Choroid plexus epithelial cell (primary cell): ENCODE measurements at regions not wholly inside any gene's neighbourhood (a gene's known extent, or its start where the extent isn't known, plus 50 kb on each side); places are given as distances from the start of the nearest gene placed in this dataset.

ENCODE experiments used
- DNase-seq: peaks from one replicate; pipeline ENCODE4 v3.0.0-alpha.2; 2010; ENCODE audit warnings: low read depth
- H3K4me3 ChIP-seq: 2 replicates; pipeline ENCODE4 v1.5.1; 2011; ENCODE audit warnings: low read depth, mild to moderate bottlenecking, control low read depth, low read length, moderate library complexity
- TF ChIP-seq, protein P1 (sequence below): conservative IDR thresholded peaks from 2 replicates; pipeline ENCODE4 v1.5.1; 2011; ENCODE audit warnings: low read depth, mild to moderate bottlenecking, control low read depth, inconsistent platforms, low read length, moderate library complexity

DNA sequence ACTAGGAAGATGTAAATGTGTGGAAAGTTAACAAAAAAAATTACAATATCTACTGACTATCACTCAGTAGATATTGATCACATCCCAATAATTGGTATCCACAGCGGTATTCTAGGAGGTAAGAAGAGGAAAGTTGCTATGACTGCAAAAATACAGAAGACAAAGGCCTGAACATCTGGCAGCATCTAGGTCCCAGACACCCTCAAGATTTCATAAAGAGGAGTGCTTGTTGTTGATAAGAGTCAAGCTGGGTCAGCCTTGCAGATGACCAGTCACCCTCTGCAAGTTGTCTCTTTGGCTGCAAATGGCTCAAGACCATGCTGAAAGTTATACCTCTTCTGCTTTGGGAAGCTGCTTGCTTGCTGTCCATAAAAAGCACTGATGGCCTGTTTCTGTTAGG, 179.8 kb upstream of the FOXN2 start:
- TF ChIP-seq, protein P1, sequence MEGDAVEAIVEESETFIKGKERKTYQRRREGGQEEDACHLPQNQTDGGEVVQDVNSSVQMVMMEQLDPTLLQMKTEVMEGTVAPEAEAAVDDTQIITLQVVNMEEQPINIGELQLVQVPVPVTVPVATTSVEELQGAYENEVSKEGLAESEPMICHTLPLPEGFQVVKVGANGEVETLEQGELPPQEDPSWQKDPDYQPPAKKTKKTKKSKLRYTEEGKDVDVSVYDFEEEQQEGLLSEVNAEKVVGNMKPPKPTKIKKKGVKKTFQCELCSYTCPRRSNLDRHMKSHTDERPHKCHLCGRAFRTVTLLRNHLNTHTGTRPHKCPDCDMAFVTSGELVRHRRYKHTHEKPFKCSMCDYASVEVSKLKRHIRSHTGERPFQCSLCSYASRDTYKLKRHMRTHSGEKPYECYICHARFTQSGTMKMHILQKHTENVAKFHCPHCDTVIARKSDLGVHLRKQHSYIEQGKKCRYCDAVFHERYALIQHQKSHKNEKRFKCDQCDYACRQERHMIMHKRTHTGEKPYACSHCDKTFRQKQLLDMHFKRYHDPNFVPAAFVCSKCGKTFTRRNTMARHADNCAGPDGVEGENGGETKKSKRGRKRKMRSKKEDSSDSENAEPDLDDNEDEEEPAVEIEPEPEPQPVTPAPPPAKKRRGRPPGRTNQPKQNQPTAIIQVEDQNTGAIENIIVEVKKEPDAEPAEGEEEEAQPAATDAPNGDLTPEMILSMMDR, result no peak
- no peak for DNase-seq
- H3K4me3 ChIP-seq, result no peak overlapping the region

DNA sequence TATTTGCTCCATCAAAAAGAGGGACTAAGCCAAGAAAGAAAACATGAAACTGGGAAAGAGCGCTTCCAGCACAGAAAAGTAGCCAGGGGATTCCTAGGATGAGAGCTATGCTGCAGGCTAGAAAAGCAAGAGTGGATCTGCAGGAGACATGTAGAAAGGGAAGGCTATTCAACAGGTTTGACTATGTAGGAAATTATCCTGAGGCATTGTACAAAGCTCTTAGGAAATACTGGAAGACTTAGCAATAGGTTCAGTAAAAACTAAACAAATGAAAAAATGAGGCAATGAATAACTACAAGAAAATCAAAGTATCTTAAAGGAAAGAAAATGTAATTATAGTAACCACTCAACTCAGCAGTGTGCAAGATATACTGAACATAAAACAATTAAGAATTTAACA, 178.7 kb upstream of the FOXN2 start:
- TF ChIP-seq, protein P1, result no peak
- no peak for DNase-seq
- H3K4me3 ChIP-seq, result no peak overlapping the region

DNA sequence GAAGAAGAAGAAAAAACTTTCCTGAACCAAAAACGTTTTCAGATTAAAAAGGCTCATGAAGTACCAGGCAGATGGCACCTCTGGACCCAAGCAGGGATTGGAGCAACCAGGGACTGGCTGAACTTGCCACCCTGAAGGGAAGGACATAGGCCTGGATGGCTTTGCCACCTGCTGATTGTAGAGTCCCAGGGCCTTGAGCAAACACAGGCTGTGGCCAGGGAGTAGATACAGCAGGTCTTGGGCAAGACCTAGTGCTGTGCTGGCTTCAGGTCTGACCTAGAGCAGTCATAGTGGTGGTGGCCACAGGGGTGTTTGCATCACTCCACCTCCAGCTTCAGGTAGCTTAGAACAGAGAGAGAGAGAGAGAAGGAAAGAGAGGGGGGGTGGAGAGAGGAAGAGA, 176.7 kb upstream of the FOXN2 start:
- no peak overlapping the region for H3K4me3 ChIP-seq
- no peak for DNase-seq
- TF ChIP-seq, protein P1, result no peak

DNA sequence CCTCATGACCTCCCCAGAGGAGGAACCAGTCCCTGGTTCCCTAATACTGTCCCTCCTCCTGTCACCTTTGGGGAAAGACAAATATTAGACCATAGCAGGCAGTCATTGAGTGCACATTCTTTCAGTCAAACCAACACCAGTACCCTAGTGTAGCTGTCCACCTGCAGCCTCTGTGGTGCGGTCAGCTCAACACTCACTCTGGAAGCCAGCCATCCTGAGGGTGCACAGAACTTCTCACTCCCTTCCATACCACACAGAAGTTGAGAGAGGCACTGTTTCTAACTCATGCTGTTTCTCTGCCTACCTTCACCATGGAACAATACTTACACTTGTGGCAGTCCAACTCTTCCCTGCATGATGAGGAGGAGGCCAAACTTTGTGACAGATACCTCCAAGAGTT, 175.6 kb upstream of the FOXN2 start:
- H3K4me3 ChIP-seq, result no peak overlapping the region
- TF ChIP-seq, protein P1, result no peak
- DNase-seq, result no peak

DNA sequence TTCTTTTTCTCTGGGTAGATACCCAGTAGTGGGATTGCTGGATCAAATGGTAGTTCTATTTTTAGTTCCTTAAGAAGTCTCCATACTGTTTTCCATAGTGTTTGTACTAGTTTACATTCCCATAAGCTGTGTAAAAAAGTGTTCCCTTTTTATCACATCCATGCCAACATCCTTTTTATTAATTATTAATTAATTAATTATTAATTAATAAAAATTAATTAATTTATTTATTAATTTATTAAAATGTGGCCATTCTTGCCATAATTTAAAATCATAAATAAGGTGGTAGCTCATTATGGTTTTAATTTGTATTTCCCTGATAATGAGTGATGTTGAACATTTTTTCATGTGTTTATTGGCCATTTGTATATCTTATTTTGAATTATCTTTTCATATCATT, 173.9 kb upstream of the FOXN2 start:
- no peak for DNase-seq
- TF ChIP-seq, protein P1, result no peak
- H3K4me3 ChIP-seq, result no peak overlapping the region

DNA sequence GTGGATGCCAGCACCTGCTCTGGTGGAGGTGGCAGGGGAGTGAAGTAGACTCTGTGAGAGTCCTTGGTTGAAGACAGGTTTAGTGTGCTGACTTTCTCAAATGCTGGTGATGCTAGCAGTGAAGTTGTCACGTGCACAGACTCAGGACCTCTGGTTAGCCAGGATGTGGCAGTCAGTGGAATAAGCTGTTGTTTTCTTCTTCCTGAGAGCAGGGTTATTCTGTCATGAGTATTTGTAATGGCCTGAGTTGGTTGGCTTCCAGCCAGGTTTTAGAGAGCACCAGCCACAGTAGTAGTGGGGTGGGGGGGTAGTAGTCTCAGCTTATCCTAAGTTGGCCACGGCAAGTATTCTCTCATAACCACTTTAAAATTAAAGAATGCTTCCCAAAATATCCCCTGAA, 169.7 kb upstream of the FOXN2 start:
- TF ChIP-seq, protein P1, result no peak
- no peak overlapping the region for H3K4me3 ChIP-seq
- peak; percentile 55 for DNase-seq

DNA sequence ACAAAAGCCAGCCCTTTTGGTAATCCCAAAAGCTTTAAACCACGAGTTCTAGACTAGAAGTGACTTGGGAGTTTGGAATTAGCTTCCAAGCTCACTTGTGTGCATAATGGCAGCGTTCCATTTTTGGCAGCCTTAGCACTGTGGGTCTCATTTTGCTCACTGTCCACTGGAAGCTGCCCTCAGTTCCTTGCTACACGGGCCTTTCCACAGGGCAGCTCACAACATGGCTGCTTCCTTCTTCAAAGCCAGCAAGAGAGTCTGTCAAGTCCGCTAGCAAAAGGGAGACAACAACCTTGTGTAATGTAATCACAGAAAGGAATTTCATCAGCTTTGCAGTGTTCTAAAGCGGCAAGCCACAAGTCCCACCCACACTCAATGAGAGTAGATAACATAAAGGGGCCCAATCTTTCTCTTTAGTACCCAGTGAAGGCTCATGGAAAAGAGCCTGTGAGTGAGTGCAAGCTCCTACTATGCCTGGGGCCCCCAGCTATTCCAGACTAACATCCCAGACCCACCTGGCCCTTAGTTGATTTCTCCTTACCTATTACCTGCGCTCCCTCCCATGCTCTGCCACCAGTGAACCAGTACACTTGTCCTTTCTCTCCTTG, 168.5 kb upstream of the FOXN2 start:
- TF ChIP-seq, protein P1, result no peak
- peak; percentile 86 for DNase-seq
- H3K4me3 ChIP-seq, result no peak overlapping the region
